Keratinocyte (primary cell): ENCODE measurements at regions not wholly inside any gene's neighbourhood (a gene's known extent, or its start where the extent isn't known, plus 50 kb on each side); places are given as distances from the start of the nearest gene placed in this dataset.
"Not testable (repeated sequence)": the region's sequence is repeated elsewhere in the genome, so short reads cannot be mapped to it uniquely, and the experiment has no call there.

Source experiments
- EZH2 ChIP-seq: IDR thresholded peaks from one replicate; pipeline ENCODE4 v1.6.1; 2012; ENCODE audit warnings: inconsistent platforms, mild to moderate bottlenecking, low read length, moderate library complexity
- TF ChIP-seq, protein P1 (sequence below), 3 experiments: IDR thresholded peaks in 1 of 3; conservative IDR thresholded peaks in 1 of 3; optimal IDR thresholded peaks in 1 of 3; 2 replicates in 2 of 3; 3 replicates in 1 of 3; pipeline versions ENCODE3 to v1.5.1; 2011; ENCODE audit warnings: low read length in 3 of 3, mild to moderate bottlenecking in 3 of 3, moderate library complexity in 2 of 3, control low read depth in 1 of 3, inconsistent platforms in 1 of 3; ENCODE audit not compliant: insufficient read depth in 2 of 3; ENCODE audit errors: extremely low read depth in 1 of 3

DNA sequence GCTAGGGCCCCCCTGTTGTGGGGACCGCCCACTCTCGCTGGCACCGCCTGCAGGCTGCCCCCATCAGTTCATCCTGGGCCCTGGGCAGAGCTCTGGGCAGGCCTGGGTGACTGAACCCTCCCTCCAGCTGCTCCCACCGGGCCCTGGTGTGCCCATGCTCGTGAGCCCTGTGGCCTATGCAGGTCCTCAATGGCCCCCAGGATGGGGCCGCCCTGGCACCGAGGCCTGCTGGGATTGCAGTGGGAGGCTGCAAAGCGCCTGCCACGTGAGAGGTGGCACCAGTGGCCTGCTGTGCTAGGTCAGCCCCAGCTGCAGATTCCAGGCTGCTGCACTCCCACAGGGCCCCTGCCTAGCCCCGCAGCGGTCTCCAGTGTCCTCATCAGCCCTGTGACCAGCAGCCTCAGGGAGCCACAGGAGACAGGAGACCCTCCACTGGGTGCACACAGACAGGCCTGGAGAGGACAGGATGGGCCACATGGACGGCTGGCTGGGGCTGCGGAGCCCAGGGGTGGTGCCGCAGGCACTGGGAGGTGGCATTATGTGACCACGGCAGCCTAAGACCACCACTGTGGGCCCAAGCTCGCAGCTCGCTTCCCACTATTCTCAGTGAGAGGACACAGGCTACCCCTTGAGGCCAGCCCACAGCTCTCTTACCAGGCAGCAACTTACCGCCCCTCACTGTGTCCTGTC is 199.4 kb downstream of the BCR start:
- TF ChIP-seq, protein P1, sequence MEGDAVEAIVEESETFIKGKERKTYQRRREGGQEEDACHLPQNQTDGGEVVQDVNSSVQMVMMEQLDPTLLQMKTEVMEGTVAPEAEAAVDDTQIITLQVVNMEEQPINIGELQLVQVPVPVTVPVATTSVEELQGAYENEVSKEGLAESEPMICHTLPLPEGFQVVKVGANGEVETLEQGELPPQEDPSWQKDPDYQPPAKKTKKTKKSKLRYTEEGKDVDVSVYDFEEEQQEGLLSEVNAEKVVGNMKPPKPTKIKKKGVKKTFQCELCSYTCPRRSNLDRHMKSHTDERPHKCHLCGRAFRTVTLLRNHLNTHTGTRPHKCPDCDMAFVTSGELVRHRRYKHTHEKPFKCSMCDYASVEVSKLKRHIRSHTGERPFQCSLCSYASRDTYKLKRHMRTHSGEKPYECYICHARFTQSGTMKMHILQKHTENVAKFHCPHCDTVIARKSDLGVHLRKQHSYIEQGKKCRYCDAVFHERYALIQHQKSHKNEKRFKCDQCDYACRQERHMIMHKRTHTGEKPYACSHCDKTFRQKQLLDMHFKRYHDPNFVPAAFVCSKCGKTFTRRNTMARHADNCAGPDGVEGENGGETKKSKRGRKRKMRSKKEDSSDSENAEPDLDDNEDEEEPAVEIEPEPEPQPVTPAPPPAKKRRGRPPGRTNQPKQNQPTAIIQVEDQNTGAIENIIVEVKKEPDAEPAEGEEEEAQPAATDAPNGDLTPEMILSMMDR (optimal IDR thresholded peaks at IDR 0.05 in 1 of 3, IDR thresholded peaks at IDR 0.05 in 1 of 3, conservative IDR thresholded peaks at IDR 0.05 in 1 of 3; ENCODE audit: extremely low read depth in 1 of 3, insufficient read depth in 2 of 3, low read length in 3 of 3): not testable (repeated sequence)
- TF ChIP-seq EZH2: not testable (repeated sequence)
